Endodermal cell (in vitro differentiated cells): ENCODE measurements at regions not wholly inside any gene's neighbourhood (a gene's known extent, or its start where the extent isn't known, plus 50 kb on each side); places are given as distances from the start of the nearest gene placed in this dataset.

Experiments
- DNase-seq: peaks from one replicate; pipeline ENCODE4 v3.0.0-alpha.2; 2017
- H3K27ac ChIP-seq: 2 replicates; pipeline ENCODE4 v1.5.1; 2013; ENCODE audit warnings: mild to moderate bottlenecking, low read depth, low read length, moderate library complexity
- H3K27me3 ChIP-seq: 2 replicates; pipeline ENCODE4 v1.6.1; 2013; ENCODE audit warnings: mild to moderate bottlenecking, low read length, moderate library complexity; ENCODE audit not compliant: insufficient read depth, control insufficient read depth, poor library complexity, severe bottlenecking
- H3K36me3 ChIP-seq: 2 replicates; pipeline ENCODE4 v1.7.0; 2013; ENCODE audit warnings: mild to moderate bottlenecking, low read length, moderate library complexity; ENCODE audit not compliant: control insufficient read depth, insufficient read depth
- H3K4me1 ChIP-seq: one replicate; pipeline ENCODE4 v1.7.0; 2013; ENCODE audit warnings: low read length; ENCODE audit not compliant: control insufficient read depth, insufficient read depth
- H3K4me3 ChIP-seq: 2 replicates; pipeline ENCODE4 v1.5.1; 2013; ENCODE audit warnings: mild to moderate bottlenecking, low read length, moderate library complexity
- H3K9ac ChIP-seq: 2 replicates; pipeline ENCODE4 v1.6.1; 2013; ENCODE audit warnings: mild to moderate bottlenecking, low read length, moderate library complexity; ENCODE audit not compliant: poor library complexity, severe bottlenecking; ENCODE audit errors: extremely low read depth
- H3K9me3 ChIP-seq: 2 replicates; pipeline ENCODE4 v1.6.1; 2013; ENCODE audit warnings: mild to moderate bottlenecking, low read length, moderate library complexity; ENCODE audit not compliant: control insufficient read depth
- H3K27ac Mint-ChIP-seq: 2 replicates; pipeline ENCODE4 v1.8.0; 2020; ENCODE audit warnings: mixed read lengths
- H3K27me3 Mint-ChIP-seq: 2 replicates; pipeline ENCODE4 v1.8.0; 2021; ENCODE audit warnings: mild to moderate bottlenecking, mixed read lengths; ENCODE audit not compliant: insufficient read depth
- H3K36me3 Mint-ChIP-seq: 2 replicates; pipeline ENCODE4 v1.8.0; 2020; ENCODE audit warnings: low read depth, mixed read lengths
- H3K4me1 Mint-ChIP-seq: 2 replicates; pipeline ENCODE4 v1.8.0; 2020; ENCODE audit warnings: mixed read lengths
- H3K4me3 Mint-ChIP-seq: 2 replicates; pipeline ENCODE4 v1.8.0; 2020; ENCODE audit warnings: mild to moderate bottlenecking, moderate library complexity, mixed read lengths
- H3K9me3 Mint-ChIP-seq: 2 replicates; pipeline ENCODE4 v1.8.0; 2020; ENCODE audit warnings: mild to moderate bottlenecking, mixed read lengths
- CTCF ChIP-seq: fragments of 200-600 bp; sonication (generic); conservative IDR thresholded peaks from 2 replicates; pipeline ENCODE4 v1.5.0; 2021; ENCODE audit warnings: antibody characterized with exemption, mild to moderate bottlenecking
- WGBS, 2 experiments: methylation state at CpG; one replicate each; pipeline versions ENCODE4 v1.1.5 to v1.1.7; 2013; ENCODE audit warnings: missing lambda C conversion rate in 2 of 2, mixed read lengths in 1 of 2; ENCODE audit not compliant: insufficient coverage in 1 of 2, insufficient read length in 1 of 2; 5-methylcytosine and 5-hydroxymethylcytosine counted together

GRCh38 chr10:128971374-128972035 lies 495.5 kb upstream of the MGMT start:
- Mint-ChIP-seq H3K4me1 (peaks cover 3% of the 10 kb centered on the region), H3K4me3 (no peak overlapping the region), H3K36me3 (no peaks in the 10 kb centered on the region), H3K9me3 (no peaks in the 10 kb centered on the region), H3K27me3 (peaks cover 2% of the 10 kb centered on the region), H3K27ac (no peak overlapping the region)
- 86 to 88% methylated on average over 7 to 10 of the region's 11 CpGs for WGBS, 2 experiments
- Histone ChIP-seq H3K4me3 (no peak overlapping the region), H3K4me1 (no peaks in the 10 kb centered on the region), H3K27ac (no peak overlapping the region), H3K36me3 (no peaks in the 10 kb centered on the region), H3K9me3 (no peaks in the 10 kb centered on the region), H3K9ac (no peak overlapping the region), H3K27me3 (no peaks in the 10 kb centered on the region)
- no peak for TF ChIP-seq CTCF
- DNase-seq = no peak

GRCh38 chr10:128972036-128972405 lies 495.0 kb upstream of the MGMT start:
- Histone ChIP-seq H3K36me3 (no peaks in the 10 kb centered on the region), H3K27ac (no peak overlapping the region), H3K27me3 (no peaks in the 10 kb centered on the region), H3K4me3 (no peak overlapping the region), H3K9me3 (no peaks in the 10 kb centered on the region), H3K4me1 (no peaks in the 10 kb centered on the region), H3K9ac (no peak overlapping the region)
- no peak for DNase-seq
- H3K27me3 Mint-ChIP-seq = peaks cover 2% of the 10 kb centered on the region
- no peak overlapping the region for H3K4me3 Mint-ChIP-seq
- H3K9me3 Mint-ChIP-seq = no peaks in the 10 kb centered on the region
- H3K27ac Mint-ChIP-seq = no peak overlapping the region
- no peaks in the 10 kb centered on the region for H3K36me3 Mint-ChIP-seq
- TF ChIP-seq CTCF = no peak
- peaks cover 3% of the 10 kb centered on the region for H3K4me1 Mint-ChIP-seq
- 79 to 80% methylated on average over 1 to 2 of the region's 2 CpGs for WGBS, 2 experiments

- H3K36me3 Mint-ChIP-seq = no peaks in the 10 kb centered on the region
- no peaks in the 10 kb centered on the region for H3K27me3 ChIP-seq
- H3K9me3 ChIP-seq = no peaks in the 10 kb centered on the region
- H3K4me1 Mint-ChIP-seq = peaks cover 3% of the 10 kb centered on the region
- no peaks in the 10 kb centered on the region for H3K9me3 Mint-ChIP-seq
- WGBS, 2 experiments = 90 to 92% methylated on average over 6 of the region's 6 CpGs
- no peak overlapping the region for H3K27ac ChIP-seq
- H3K36me3 ChIP-seq = no peaks in the 10 kb centered on the region
- H3K27me3 Mint-ChIP-seq = no peaks in the 10 kb centered on the region
- H3K4me3 ChIP-seq = no peak overlapping the region
- DNase-seq = no peak
- no peak for TF ChIP-seq CTCF
- H3K4me1 ChIP-seq = no peaks in the 10 kb centered on the region
- H3K4me3 Mint-ChIP-seq = no peak overlapping the region
- no peak overlapping the region for H3K27ac Mint-ChIP-seq
- H3K9ac ChIP-seq = no peak overlapping the region
These were observed 493.8 kb upstream of the MGMT start for GRCh38 chr10:128973221-128973620.
